NB4 (cell line): ENCODE measurements at regions not wholly inside any gene's neighbourhood (a gene's known extent, or its start where the extent isn't known, plus 50 kb on each side); places are given as distances from the start of the nearest gene placed in this dataset.

Experiments used
- DNase-seq: peaks from one replicate; pipeline ENCODE4 v3.0.0; 2010; ENCODE audit warnings: low read depth
- H3K4me3 ChIP-seq: one replicate; pipeline ENCODE4 v1.5.1; 2011; ENCODE audit warnings: mild to moderate bottlenecking, low read depth, low read length, moderate library complexity
- MYC ChIP-seq: IDR thresholded peaks from 2 replicates; pipeline ENCODE4 v1.6.1; 2011; ENCODE audit warnings: low read depth, low read length
- POLR2A ChIP-seq: IDR thresholded peaks from 2 replicates; pipeline ENCODE4 v1.6.1; 2011; ENCODE audit warnings: mild to moderate bottlenecking; ENCODE audit not compliant: insufficient read length; ENCODE audit errors: extremely low read depth
- TF ChIP-seq, protein P1 (sequence below): IDR thresholded peaks from one replicate; pipeline ENCODE4 v1.5.1; 2012; ENCODE audit warnings: low read depth, low read length
- TF ChIP-seq, protein P2 (sequence below): IDR thresholded peaks from 2 replicates; pipeline ENCODE4 v1.6.1; 2011; ENCODE audit warnings: low read depth, low read length

GRCh38 chr3:161600173-161600572 is 103.6 kb downstream of the OTOL1 start:
- no peak for TF ChIP-seq POLR2A
- TF ChIP-seq, protein P1, sequence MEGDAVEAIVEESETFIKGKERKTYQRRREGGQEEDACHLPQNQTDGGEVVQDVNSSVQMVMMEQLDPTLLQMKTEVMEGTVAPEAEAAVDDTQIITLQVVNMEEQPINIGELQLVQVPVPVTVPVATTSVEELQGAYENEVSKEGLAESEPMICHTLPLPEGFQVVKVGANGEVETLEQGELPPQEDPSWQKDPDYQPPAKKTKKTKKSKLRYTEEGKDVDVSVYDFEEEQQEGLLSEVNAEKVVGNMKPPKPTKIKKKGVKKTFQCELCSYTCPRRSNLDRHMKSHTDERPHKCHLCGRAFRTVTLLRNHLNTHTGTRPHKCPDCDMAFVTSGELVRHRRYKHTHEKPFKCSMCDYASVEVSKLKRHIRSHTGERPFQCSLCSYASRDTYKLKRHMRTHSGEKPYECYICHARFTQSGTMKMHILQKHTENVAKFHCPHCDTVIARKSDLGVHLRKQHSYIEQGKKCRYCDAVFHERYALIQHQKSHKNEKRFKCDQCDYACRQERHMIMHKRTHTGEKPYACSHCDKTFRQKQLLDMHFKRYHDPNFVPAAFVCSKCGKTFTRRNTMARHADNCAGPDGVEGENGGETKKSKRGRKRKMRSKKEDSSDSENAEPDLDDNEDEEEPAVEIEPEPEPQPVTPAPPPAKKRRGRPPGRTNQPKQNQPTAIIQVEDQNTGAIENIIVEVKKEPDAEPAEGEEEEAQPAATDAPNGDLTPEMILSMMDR: no peak
- TF ChIP-seq, protein P2, sequence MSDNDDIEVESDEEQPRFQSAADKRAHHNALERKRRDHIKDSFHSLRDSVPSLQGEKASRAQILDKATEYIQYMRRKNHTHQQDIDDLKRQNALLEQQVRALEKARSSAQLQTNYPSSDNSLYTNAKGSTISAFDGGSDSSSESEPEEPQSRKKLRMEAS: no peak
- TF ChIP-seq MYC: no peak
- no peak overlapping the region for H3K4me3 ChIP-seq
- no peak for DNase-seq

DNA sequence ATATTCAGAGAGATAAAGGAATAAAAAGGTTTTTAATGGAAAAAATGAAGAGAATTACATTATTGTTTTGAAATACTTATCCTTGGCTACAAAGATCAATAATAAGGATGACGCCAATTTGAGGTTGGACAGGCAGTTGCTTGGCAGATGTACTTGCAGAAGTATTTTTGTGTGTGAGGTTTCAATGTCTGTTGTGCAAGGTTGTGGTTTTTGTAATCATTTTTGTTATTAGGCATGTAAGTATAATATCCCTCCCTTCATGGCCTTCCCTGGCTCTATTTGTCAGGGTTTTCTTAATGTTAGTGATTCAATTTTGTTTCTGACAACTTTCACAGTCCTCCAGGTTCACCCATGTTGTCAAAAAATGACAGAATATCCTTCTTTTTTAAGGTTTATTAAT is 105.9 kb downstream of the OTOL1 start:
- TF ChIP-seq, protein P1: no peak
- TF ChIP-seq POLR2A (no peak), MYC (no peak)
- TF ChIP-seq, protein P2: no peak
- DNase-seq: peak; percentile 3
- no peak overlapping the region for H3K4me3 ChIP-seq

GRCh38 chr3:161602918-161603317 is 106.3 kb downstream of the OTOL1 start:
- H3K4me3 ChIP-seq: no peak overlapping the region
- TF ChIP-seq POLR2A (no peak), MYC (no peak)
- TF ChIP-seq, protein P2: no peak
- TF ChIP-seq, protein P1: no peak

GRCh38 chr3:161607056-161607455 is 110.4 kb downstream of the OTOL1 start:
- no peak for DNase-seq
- no peak overlapping the region for H3K4me3 ChIP-seq
- TF ChIP-seq POLR2A (no peak), MYC (no peak)
- TF ChIP-seq, protein P2: no peak
- TF ChIP-seq, protein P1: no peak

More at GRCh38 chr3:161602918-161603317, 106.3 kb downstream of the OTOL1 start:
- DNase-seq: no peak

GRCh38 chr3:161619351-161619750 is 122.7 kb downstream of the OTOL1 start:
- DNase-seq: no peak
- TF ChIP-seq, protein P2: no peak
- no peak for TF ChIP-seq MYC
- TF ChIP-seq, protein P1: no peak
- H3K4me3 ChIP-seq: no peak overlapping the region

DNA sequence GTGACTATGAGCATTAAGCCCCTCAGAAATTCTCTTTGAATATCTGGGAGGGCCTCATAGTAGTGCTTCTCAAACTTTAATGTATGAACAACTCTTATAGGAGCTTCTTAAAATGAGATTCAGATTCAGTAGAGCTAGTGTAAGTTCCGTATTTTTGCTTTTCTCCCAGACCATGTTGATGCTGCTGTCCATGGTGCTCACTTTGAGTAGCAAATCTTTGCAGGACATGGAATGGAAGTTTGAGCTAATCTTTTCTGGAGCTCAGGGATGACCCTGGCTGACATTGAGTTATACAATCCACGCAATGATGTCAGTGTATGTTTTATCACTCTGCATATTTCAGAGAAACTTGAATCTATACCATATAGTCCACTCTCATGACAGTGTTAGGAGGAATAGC is 134.2 kb downstream of the OTOL1 start:
- H3K4me3 ChIP-seq: no peak overlapping the region
- peak; percentile 9 for DNase-seq
- TF ChIP-seq, protein P1: no peak
- TF ChIP-seq MYC (no peak), POLR2A (no peak)
- TF ChIP-seq, protein P2: no peak
